ENCODE measurements at regions not wholly inside any gene's neighbourhood (a gene's known extent, or its start where the extent isn't known, plus 50 kb on each side); places are given as distances from the start of the nearest gene placed in this dataset.

- no peak for TF ChIP-seq CTCF (IDR thresholded peaks at IDR 0.05; ENCODE audit: low read depth, low read length, poor library complexity, severe bottlenecking)
- TF ChIP-seq EZH2phosphoT487 (IDR thresholded peaks at IDR 0.05; ENCODE audit: borderline replicate concordance, low read length), result no peak
These were observed 201.8 kb downstream of the SIPA1L2 start for GRCh38 chr1:232428036-232428645.

All from DOHH2 (cell line).